ENCODE measurements at regions not wholly inside any gene's neighbourhood (a gene's known extent, or its start where the extent isn't known, plus 50 kb on each side); places are given as distances from the start of the nearest gene placed in this dataset.

DNA sequence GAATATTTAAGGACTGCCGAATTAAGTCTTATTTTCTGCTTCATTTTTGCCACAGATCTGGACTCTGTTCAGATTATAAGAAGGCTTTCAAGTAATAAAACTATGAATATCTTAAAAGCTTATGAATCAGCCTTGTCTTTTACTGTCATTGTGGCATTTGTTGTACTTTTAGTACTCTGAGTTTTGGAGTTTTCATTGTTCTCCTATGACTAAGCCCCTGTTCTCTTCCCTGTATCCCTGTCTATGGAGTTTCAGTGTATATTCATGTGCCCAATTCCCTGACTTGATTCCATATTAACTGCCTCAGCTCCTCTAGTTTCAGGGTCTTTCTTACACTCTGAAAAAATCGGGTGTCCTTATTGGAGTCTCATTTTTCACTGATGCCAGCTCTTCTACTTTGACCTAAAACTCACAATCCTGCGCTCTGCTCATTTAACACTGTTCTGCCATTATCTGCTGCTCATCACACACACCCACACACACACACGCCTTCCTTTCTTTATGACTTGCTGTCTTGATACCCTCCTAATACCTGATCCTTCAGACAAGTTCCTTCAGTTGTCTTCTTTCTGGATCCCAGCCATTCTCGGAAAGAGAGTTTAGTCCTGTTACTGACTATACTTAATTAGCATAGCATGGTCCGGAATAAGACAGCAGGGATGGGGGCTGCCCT, 511.8 kb downstream of the CPS1 start:
- DNase-seq: no peak

GRCh38 chr2:211070547-211070946, 514.1 kb downstream of the CPS1 start:
- DNase-seq: no peak

GRCh38 chr2:211077216-211077767, 520.9 kb downstream of the CPS1 start:
- no peak for DNase-seq

DNA sequence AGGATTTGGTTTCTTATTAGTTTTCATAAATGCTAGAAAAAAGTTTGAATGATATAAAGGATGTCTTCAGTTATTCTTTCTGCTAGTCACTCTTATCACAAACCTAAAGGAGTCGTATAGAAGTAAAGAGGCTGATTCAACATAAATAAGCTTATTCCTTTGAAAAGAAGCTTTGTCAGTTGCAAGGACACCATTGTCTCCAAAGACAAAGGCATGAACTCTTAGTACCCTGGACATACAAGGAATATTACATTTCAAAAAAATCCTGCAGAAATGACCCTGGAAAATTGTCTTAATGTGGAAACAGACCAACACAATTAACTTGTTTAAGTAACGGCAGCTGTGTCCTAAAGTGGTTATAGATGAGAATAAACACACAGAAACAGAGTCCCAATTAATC, 528.0 kb downstream of the CPS1 start:
- no peak for DNase-seq

DNA sequence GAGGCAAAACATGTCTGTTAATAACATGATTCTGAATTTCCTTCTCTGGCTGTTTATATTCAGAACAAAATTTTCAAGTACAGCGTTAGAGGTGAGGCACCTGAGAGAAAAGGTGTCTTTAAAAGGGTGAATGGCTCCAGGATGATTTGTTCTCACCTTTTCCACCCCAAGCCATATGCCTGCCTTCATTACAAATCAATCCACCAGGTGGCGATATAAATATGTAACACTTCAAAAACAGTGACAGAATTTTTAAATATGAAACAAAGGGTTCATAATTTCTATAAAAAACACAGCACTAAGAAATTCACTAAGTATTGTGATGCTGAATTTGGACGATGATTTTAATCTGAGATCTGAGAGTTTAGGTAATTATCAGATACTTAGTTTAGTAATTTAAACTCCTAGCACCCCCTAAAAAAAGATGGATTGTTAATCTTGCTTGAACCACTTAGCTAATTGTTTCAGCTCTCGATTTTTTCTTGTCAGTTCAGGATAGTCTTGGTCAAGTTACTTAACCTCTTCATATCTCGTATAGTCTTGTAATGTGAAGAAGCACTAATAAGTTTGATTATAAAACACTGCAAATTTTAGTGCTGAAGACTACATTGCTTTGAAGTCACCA, 528.8 kb downstream of the CPS1 start:
- peak; percentile 41 for DNase-seq

GRCh38 chr2:211086049-211086448, 529.6 kb downstream of the CPS1 start:
- DNase-seq: no peak

- DNase-seq: no peak
Measured at GRCh38 chr2:211089127-211089526, 532.7 kb downstream of the CPS1 start.

- peak; percentile 0 for DNase-seq
Measured at GRCh38 chr2:211093743-211094303, 537.4 kb downstream of the CPS1 start.

DNA sequence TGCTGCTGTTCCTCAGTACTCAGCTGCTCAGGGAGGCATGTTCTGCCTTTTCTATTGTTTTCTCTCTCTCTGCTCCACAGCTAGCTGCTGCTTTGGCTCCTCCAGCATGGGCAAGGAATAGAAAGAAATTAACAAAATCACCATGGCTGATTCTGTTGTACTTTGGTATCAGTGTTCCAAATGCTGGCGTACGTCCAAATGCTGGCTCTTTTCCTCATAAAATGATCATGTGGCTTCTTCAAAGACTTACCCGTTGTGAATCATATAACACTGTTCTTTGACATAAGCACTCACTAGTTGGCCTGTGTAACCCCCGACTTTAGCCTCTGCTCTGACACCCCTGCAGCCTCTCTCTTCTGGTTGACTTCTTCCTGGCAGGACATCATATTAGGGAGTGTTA, 547.6 kb downstream of the CPS1 start:
- DNase-seq: no peak

GRCh38 chr2:211113334-211114175, 557.2 kb downstream of the CPS1 start:
- no peak for DNase-seq

- no peak for DNase-seq
Measured at GRCh38 chr2:211114826-211115455, 558.5 kb downstream of the CPS1 start.

DNA sequence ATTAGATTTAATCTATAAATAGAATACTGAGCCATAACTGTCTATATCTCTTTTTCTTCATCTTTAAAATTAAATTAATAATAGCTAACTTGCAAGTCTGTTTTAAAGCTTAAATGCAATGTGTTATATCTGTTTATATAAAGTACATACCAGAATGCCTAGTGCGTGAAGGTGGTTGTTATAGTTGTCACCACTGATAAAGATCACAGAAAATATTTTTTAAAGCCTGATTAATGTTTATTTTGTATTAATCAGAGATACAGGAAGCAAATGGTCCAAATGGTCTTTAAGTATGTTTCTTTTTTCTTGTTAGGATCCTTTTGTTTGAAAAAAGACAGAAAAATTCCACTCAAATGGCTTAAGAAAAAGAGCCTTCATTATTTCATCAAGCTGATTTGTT, 560.6 kb downstream of the CPS1 start:
- no peak for DNase-seq

GRCh38 chr2:211126256-211126655, 569.9 kb downstream of the CPS1 start:
- DNase-seq: no peak

DNA sequence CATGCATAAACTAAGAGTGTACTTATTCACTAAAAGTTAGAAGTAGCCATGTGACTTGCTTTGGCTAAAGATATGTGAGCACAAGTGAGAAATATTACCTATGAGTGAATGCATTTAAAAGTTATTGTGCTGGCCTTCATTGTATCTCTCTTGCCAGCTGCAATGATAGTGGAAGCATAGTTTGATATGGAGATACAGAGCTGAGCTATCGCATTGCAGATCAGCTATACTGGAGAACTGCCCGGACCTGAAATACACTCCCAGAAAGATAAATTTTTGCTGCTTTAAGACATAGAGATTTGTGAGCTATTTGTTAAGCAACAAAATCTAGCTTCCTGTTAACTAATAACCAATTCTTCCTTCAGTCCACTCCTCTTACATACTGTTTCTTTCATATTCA, 571.1 kb downstream of the CPS1 start:
- no peak for DNase-seq

- no peak for DNase-seq
Measured at GRCh38 chr2:211128287-211128686, 571.9 kb downstream of the CPS1 start.

DNA sequence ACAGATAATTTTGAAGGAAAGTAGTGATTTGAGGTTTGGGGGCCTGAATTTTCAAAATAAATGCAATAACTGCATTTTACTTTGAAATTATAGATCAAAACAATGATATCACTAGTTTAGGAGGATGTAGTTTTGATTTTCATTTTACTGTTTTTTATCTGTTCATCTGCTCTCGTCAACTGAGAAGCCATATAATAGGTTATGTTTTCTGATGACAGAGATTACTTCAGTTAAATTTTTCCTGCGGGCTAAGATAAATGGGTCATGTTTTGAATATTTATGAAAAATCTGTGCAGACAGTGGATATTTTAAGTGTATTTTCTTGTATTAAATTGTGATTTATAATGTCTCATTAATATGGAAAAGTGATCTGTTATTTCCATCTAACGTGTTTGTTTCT, 573.4 kb downstream of the CPS1 start:
- no peak for DNase-seq

GRCh38 chr2:211132046-211132445, 575.6 kb downstream of the CPS1 start:
- no peak for DNase-seq

GRCh38 chr2:211132573-211132972, 576.2 kb downstream of the CPS1 start:
- no peak for DNase-seq

DNA sequence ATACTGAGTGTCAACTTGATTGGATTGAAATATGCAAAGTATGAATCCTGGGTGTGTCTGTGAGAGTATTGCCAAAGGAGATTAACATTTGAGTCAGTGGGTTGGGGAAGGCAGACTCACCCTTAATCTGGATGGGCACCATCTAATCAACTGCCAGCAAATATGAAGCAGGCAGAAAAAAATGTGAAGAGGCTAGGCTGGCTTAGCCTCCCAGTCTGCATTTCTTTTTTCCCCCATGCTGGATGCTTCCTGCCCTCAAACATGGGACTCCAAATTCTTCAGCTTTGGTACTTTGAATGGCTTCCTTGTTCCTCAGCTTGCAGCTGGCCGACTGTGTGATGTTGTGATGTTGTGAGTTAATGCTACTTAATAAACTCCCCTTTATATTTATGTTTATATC, 577.4 kb downstream of the CPS1 start:
- DNase-seq: no peak

GRCh38 chr2:211138551-211138950, 582.2 kb downstream of the CPS1 start:
- no peak for DNase-seq

DNA sequence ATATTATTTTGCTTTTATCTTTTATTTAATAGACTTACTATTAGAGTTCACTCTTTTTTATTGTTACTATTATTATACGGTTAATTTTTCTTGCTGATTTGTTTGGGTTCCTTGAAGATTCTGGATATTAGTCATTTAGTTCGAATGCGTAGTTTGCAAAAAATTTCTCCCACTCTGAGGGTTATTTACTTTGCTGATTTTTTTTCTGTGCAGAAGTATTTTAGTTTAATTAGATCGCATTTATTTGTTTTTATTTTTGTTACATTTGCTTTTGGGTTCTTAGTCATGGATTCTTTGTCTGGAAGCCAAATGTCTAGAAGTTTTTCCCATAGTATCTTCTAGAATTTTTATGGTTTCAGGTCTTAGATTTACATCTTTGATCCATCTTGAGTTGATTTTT, 585.2 kb downstream of the CPS1 start:
- DNase-seq: no peak

DNA sequence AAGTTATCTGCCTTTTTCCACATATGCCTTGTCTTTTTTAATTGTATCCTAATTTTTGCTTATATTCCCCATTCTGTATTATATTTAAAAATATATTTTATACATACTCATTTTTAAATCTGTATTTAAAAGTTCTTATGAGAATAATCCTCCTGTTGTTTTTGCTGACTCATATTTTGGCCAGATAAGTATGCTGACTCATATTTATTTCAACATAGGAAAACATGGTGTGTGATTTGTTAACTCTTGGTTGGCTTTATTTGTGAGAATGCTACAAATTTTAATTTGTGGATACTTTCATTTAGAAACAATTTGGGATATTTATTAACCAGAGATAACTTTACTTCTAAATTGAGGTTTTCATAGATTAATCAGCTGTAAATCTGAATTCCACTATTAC, 587.7 kb downstream of the CPS1 start:
- DNase-seq: no peak

All from activated CD4-positive, alpha-beta T cell treated with anti-CD3 and anti-CD28 coated beads, Interleukin-2, amount 50 U/mL, for 16 hours (primary cell).